ENCODE measurements at regions not wholly inside any gene's neighbourhood (a gene's known extent, or its start where the extent isn't known, plus 50 kb on each side); places are given as distances from the start of the nearest gene placed in this dataset.
A peak's percentile ranks its signal among the peaks of the same experiment; 100 is the strongest.

DNA sequence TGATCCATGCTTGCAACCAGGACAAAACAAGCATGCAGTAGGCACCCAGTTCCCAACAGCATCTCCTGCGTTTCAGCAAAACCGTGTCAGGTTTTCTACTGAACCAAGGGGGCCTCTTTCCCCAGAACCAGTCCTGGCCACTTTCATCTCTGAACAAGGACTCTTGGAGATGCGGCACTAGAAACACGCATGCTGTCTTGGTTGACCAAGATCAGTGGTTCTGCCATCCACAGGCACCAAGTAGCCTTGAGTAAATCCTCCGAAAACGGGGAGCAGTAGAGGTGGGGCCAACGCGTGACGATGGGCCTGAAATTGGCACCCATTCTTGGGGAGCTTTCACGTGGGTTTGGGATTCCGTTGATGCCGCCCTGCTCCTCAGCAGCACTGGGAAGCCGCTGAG is 62.5 kb upstream of the AJAP1 start:
- DNase-seq (ENCODE audit: low spot score) = peak; percentile 35
- intact Hi-C loops (cut with DNase I) = no loop called here

DNA sequence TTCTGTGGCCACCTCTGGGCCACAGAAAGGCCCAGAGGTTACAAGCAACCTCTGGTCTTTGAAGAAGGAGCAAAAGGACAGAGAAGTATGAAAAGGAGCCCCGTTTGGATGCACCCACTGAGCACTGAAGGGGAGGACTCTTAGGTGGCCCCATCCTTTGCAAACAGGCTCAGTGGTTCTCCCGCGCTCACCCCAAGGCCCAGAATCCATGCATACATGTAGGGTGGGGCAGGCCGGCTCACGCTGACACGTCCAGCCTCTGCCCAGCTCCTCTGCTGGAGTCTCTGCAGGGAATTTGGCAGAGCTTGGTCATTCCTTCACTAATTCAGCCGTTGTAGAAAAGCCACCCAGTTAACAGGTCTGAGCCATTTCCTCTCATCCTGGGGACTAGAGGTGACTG is 61.3 kb upstream of the AJAP1 start:
- no peak for DNase-seq (ENCODE audit: low spot score)
- intact Hi-C loops (cut with DNase I) = no loop called here

DNA sequence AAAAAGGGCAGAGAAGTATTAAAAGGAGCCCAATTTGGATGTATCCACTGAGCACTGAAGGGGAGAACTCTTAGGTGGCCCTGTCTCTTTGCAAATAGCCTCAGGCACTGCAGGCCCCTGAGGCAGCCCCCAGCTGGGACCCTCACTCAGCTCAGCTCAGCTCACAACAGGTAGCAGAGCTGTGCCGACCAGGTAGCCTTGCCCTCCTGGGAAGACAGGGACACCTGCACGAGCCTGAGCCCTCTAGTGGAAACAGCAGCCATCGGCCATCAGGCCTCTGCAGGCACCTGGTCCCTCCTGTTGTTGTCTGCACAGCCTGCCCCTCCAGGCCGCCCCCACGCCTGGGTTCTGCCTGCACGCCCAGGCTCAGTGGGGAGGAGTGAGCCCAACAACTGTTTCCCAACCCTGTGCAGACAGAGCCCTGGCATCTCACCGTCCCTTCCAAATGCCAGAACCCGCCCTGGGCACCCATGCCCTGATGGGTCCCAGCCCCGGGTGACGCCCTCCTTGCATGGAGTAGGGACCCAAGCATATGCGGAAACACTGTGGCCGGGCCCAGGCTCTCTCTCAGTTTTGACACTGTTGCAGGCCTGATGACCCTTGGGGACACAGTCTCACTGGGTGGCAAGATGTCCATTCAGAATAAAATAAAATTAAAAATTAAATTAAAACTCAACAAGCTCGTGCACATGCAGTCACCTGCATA is 60.0 kb upstream of the AJAP1 start:
- intact Hi-C loops (cut with DNase I) = no loop called here
- no peak for DNase-seq (ENCODE audit: low spot score)

DNA sequence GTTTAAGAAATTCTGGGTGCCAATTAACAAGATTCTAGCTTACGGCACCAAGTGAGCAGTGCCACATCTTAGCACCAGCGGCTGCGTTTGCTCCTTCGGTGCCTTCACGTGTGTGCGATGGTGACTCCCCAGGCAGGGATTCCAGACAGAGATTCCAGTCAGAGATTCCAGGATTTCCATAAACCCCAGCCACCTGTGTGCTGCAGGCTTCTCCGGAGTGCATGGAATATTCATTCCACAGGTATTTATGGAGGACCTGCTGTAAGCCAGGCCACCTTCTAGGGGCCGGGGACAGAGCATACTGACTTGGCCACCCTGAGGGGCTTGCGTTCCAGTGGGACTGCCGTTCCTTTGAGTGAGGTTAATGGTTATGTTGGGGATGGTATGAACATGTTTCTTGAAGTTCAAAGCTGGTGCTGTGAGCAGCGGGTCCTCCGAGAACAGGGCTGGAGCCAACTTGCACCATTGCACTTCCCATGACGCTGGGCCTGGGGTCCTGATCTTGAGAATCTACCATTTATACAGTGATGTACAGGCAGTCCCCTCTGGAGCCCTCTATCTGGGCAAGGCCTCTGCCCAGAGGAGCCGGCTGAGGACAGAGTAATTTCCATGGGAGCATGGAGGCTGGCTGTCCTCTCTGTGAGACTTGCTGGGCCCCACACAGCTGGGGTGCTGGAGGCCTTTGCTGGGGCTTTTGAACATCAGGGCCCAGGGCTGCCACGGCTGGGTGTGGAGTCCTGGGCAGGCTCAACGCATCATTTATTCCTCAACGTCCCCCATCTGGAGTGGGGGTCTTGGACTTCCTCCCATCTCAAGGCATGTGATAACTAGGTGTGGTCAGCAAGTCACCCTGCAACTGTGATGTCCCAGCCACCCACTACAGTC is 58.8 kb upstream of the AJAP1 start:
- intact Hi-C loops (cut with DNase I) = no loop called here
- no peak for DNase-seq (ENCODE audit: low spot score)

DNA sequence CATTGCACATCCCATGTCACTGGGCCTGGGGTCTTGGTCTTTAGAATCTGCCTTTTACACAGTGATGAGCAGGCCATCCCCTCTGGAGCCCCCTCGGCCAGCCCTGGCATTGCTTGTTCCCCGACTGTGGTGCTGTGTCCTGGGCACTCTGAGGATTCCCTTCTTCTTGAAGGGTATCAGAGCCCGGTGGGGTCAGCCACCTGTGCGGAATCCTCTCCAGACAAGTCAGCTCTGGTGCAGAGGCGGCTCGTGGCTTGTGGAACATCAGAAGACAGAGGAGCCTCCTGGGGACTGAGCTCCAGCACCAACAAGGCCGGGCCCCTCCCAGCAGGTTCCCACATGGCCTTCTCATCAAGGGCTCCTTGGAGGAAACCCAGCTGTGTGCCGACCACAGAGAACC is 57.9 kb upstream of the AJAP1 start:
- intact Hi-C loops (cut with DNase I) = no loop called here
- DNase-seq (ENCODE audit: low spot score) = no peak

DNA sequence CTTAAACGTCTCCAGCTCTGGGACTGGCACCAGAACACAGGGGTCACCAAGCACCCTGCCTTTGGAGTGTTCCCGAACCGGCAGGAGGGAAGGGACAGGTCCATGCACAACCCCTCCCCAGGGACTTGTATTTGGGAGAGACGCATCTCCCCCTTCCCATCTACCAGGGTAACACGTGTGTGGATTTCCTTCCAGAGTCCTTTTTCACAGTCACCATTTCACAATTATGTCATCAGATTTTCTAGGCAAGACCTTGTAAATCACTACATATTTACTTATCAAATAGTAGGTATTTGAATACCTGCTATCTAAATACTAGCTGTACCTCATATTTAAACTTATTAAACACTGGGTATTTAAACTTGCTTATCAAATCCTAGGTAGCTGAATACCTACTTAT is 57.4 kb upstream of the AJAP1 start:
- intact Hi-C loops (cut with DNase I) = no loop called here
- no peak for DNase-seq (ENCODE audit: low spot score)

DNA sequence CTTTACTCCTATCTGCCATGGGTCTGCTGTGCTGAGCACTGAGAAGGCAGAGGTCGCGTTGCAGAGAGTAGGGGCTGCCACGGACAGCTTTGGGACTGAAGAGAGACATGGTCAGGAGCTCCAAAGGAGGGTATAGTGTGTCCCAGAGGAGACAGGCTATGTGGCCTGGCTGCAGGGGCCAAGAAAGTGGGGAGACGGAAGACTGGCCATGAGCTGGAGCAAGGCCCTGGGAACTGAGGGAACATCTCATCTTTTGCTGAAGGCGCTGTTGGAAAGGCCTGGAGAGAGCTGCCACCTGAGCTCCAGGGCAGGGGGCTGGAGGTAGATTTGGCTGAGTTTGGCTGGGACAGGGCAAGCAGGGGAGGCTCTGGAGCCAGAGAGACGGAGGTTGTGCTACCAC is 55.8 kb upstream of the AJAP1 start:
- DNase-seq (ENCODE audit: low spot score) = no peak
- intact Hi-C loops (cut with DNase I) = no loop called here

DNA sequence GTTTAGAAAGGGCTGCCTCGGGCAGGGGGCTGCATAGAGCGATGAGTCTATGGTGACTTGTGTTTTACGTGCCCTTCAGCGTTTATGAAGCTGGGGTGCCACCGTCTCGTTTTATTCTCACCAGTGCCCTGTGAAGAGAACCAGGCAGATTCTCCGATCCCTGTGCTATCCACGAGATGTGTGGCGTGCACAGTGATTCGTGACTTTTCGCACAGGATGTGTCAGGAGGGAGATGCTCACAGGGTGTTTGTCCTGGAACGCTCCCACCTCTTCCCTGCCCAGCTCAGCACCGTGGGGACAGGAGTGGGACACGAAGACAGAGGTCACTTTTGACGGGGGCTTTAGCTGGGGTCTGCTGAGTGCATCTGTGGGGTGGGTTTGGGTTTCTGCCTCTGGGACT is 54.9 kb upstream of the AJAP1 start:
- DNase-seq (ENCODE audit: low spot score) = peak; percentile 31
- intact Hi-C loops (cut with DNase I) = no loop called here

DNA sequence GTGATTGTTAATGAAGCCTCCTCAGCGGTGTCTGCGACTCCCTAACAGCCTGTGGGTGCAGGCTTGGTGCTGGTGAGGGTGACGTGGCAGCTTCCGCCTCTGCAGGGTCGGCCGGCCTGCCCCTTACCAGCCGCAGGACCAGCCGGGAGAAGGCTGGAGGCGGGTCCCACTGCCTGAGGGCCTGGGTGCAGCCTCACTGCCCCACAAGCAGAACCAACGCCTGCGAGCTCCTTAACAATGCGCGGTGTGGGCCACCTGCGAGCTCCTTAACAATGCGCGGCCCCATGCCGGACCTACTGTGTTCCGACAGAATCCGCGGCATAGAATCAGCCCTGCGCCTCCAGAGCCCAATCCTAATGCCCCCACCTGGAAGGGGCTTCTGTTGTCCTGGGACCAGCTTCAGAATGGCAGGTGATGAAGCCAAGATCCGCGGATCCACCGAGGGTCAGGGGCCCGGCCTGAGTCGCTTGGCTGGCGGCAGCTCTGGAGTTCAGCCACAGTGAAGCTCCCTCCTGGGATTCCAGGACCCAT is 54.4 kb upstream of the AJAP1 start:
- peak; percentile 68 for DNase-seq (ENCODE audit: low spot score)
- intact Hi-C loops (cut with DNase I) = no loop called here

DNA sequence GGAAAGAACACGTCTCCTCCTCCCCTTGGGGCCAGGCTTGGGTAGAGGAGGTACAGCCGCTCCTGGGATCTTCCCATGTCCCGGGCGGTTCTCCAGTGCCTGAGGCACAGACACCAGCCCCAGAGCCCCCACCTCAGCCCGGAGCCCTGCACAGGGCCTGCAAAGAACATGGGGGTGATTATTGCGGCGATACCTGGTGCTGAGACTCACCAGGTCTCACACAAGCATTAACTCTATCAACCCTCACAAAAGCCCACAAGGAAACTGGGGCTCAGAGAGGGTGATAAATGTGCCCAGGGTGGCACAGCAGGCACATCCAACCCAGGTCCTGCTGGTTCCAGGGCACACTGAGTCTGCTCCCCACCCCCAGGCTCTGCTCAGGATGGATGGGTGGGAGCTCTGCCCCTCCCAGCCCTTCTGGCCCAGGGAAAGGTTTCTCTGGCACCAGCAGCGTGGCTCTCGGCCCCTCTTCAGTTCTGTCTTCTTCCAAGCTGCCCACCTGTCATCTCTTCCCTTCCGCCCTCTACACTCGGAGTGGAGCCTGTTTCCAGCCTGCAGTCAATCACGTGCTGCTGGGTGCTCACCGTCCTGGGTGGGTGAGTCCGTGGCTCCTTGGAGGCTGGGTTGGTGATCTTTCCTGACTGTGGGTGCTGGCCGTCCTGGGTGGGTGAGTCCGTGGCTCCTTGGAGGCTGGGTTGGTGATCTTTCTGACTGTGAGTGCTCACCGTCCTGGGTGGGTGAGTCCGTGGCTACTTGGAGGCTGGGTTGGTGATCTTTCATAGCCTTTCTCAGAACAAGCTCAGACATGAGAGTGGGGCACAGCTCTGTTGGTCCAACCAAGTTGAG is 53.6 kb upstream of the AJAP1 start:
- intact Hi-C loops (cut with DNase I) = no loop called here
- peak; percentile 26 for DNase-seq (ENCODE audit: low spot score)

DNA sequence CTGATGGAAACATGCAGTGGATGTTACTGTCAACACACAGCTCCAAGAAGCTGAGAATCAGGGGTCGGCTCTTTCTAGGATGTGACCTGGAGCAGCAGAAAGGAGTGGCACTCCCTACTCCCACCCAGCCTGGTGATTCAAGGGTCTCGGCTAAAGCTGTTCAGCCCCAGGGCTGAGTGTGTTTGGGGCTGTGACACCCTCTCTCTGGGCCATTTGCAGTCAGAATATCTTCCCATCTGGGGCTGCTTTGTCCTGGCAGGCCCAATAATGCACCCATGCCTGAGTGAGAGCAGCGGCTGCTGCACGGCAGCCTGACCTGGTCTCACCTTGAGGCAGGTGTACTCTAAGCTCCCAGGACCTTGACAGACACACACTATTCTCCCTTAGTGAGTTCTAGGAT is 52.5 kb upstream of the AJAP1 start:
- intact Hi-C loops (cut with DNase I) = no loop called here
- peak; percentile 27 for DNase-seq (ENCODE audit: low spot score)

DNA sequence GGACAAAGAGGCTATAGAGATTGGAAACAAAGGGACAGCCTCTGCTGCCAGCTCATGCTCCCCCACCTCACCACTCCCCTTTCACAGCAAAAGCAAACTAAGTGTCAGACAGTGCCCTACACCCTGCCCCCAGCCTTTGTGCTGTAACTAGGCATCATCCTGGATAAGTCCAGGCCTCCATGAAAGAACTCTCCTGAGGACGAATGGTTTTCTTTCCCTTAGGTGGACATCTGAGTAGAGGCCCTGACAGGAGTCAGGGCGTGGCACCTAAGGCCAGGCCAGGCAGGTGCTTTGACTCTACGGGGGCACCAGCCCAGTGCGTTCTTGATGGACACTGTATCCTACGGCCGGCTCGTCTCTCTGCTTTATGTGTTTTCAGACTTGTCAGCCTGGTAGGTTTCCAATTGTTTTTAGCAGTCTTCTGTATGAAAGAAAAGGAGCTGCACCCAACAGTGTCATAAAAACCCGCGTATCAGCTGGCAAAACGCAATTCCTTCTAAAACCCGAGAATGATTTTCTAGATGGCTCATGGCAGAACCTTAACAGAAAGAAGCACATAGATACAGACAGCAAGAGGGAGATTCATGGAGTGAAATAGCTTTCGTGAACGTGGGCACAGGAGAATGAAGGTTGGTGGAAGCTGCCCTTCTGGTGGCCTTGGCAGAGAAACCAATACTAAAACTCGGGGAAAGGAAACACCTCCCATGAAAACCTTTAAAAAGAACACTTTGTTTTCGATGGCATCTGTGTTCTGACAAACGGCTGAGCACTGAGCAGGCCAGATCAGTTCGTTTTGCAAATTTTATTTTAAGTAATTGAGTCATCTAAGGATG is 51.7 kb upstream of the AJAP1 start:
- DNase-seq (ENCODE audit: low spot score) = peak; percentile 46
- intact Hi-C loops (cut with DNase I) = no loop called here

DNA sequence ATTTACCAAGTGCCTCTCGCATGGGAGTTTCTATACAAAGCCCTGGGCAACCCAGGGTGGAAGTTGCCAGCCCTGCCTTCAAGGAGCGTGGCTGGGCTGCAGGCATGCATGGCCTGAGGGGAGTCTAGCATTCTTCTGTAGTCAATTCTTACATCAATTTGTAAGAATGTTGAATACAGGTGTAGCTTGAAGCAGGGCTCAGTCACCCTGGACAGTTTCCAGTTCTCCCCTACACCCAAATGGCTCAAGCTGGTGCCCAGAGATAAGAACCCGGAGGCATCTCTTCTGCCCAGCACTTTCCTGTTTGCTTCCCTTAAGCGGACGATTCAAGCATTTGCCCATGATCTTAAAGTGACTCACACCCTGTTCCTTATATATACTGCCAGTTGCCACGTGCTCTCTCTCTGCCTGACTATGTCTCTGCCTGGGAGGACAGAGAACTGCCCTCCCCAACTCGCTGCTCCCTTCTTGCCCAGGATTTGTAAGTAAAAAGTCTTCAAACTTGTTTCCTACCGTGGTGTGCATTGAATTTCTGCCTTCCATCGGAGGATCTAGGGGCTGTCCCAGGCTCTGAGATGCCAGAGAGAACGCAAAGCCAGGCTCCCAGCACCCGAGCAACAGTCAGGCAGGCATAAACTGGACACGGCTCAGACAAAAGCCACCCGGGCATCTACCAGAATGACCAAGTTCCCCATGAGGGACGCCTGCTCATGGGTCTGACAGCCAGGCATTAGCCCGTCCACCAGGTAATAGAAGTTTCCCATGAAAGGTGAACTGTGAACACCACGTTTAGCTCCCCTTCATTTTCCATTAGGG is 50.9 kb upstream of the AJAP1 start:
- peak; percentile 50 for DNase-seq (ENCODE audit: low spot score)
- intact Hi-C loops (cut with DNase I) = no loop called here

Measured in cardiac septum (tissue), 1 donor.